Immature natural killer cell (primary cell): ENCODE measurements at regions not wholly inside any gene's neighbourhood (a gene's known extent, or its start where the extent isn't known, plus 50 kb on each side); places are given as distances from the start of the nearest gene placed in this dataset.
"Not testable (repeated sequence)": the region's sequence is repeated elsewhere in the genome, so short reads cannot be mapped to it uniquely, and the experiment has no call there.

ENCODE experiments used
- DNase-seq, 3 donors: peaks; one replicate each; pipeline ENCODE4 v3.0.0; 2022; ENCODE audit warnings: mixed read lengths in 1 of 3
- H3K27ac Mint-ChIP-seq, 6 donors: one replicate each; pipeline ENCODE4 v1.8.0; 2020; ENCODE audit warnings: mixed read lengths in 6 of 6, mild to moderate bottlenecking in 5 of 6, inconsistent platforms in 4 of 6, moderate library complexity in 3 of 6
- H3K27me3 Mint-ChIP-seq, 3 donors: one replicate each; pipeline ENCODE4 v1.8.0; 2020 to 2021; ENCODE audit warnings: low read depth in 3 of 3, mild to moderate bottlenecking in 3 of 3, mixed read lengths in 3 of 3, moderate library complexity in 3 of 3, inconsistent platforms in 1 of 3
- H3K36me3 Mint-ChIP-seq, 3 donors: one replicate each; pipeline ENCODE4 v1.8.0; 2020; ENCODE audit warnings: mixed read lengths in 3 of 3, inconsistent platforms in 2 of 3, mild to moderate bottlenecking in 2 of 3
- H3K4me1 Mint-ChIP-seq, 2 donors: one replicate each; pipeline ENCODE4 v1.8.0; 2020; ENCODE audit warnings: inconsistent platforms in 2 of 2, mild to moderate bottlenecking in 2 of 2, mixed read lengths in 2 of 2, moderate library complexity in 1 of 2
- H3K4me3 Mint-ChIP-seq, 5 donors: one replicate each; pipeline ENCODE4 v1.8.0; 2020; ENCODE audit warnings: mild to moderate bottlenecking in 5 of 5, mixed read lengths in 5 of 5, inconsistent platforms in 3 of 5, moderate library complexity in 3 of 5
- H3K9me3 Mint-ChIP-seq, 6 donors: one replicate each; pipeline ENCODE4 v1.8.0; 2020; ENCODE audit warnings: mild to moderate bottlenecking in 6 of 6, mixed read lengths in 6 of 6, inconsistent platforms in 4 of 6, moderate library complexity in 3 of 6

GRCh38 chr14:37650356-37651037 is 55.1 kb downstream of the TTC6 start:
- Mint-ChIP-seq H3K27ac (no peak overlapping the region), H3K27me3 (peaks cover 0 to 2% (median 0%) of the 10 kb centered on the region in 3 donors), H3K4me1 (no peaks in the 10 kb centered on the region), H3K4me3 (no peak overlapping the region), H3K36me3 (no peaks in the 10 kb centered on the region), H3K9me3 (peaks cover 0 to 5% (median 3%) of the 10 kb centered on the region in 6 donors)
- no peak for DNase-seq

DNA sequence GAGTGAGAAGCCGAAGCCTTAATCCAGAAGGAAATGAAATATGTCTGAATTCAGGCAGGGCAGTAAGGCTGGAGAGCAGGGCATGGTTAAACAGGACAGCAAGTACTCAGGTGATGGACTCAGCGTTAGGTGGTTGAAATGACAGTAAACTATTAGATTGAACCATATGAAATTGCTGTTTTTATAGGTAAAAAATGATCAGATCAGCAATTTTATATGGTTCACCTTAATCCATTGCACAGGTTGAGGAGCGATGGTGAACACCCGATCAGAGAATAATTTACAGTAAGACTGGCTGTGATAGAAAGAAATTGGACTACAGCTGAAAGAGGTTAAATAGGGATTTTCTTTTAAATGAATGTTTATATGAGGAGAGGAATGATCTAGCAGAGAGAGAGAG is 56.6 kb downstream of the TTC6 start:
- Mint-ChIP-seq H3K9me3 (peaks cover 0 to 15% (median 5%) of the 10 kb centered on the region in 6 donors), H3K4me3 (no peak overlapping the region), H3K27me3 (peaks cover 0 to 2% (median 0%) of the 10 kb centered on the region in 3 donors), H3K4me1 (no peaks in the 10 kb centered on the region), H3K36me3 (peaks cover 0 to 3% (median 0%) of the 10 kb centered on the region in 3 donors), H3K27ac (no peak overlapping the region)
- DNase-seq = no peak

DNA sequence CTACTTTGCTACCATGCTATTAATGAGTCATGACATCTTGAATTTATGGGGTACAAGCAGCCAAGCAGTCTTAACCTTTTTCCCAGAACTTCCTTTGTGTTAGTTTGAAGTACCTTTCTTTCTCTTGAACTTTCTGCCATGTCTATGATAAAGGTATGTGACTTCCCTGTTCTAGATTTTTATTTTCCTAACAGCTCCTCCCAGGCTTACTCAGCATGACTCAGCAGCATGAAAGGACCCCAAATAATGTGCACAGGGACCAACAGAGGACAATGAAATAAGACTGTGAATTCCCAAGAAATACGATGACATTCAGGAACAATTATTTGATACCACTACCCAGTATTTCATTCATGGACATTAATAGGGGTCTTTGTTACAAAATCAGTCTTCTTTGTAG is 60.0 kb downstream of the TTC6 start:
- H3K9me3 Mint-ChIP-seq = peaks cover 0 to 25% (median 9%) of the 10 kb centered on the region in 6 donors
- H3K27ac Mint-ChIP-seq = no peak overlapping the region
- peaks cover 0 to 3% (median 0%) of the 10 kb centered on the region in 3 donors for H3K36me3 Mint-ChIP-seq
- peaks cover 0 to 2% (median 1%) of the 10 kb centered on the region in 3 donors for H3K27me3 Mint-ChIP-seq
- H3K4me3 Mint-ChIP-seq = no peak overlapping the region
- no peaks in the 10 kb centered on the region for H3K4me1 Mint-ChIP-seq
- no peak for DNase-seq

DNA sequence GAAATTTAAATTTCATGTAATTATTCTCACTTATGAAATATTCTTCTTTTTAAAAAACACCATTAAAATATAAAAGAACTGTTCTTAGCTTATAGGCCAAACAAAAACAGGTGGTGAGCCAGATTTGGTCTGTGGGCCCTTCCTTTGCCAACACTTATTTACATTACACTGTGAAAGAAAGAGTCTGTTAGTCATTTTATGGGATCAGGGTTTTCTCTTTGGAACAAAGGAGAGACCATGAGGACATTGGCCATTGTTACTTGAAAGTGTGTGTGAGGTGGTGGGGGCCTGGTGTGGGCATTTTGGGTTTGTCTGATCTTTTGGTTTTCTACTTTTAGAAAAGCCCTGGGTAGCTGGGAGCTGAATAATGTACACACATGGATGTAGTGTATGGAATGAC is 62.7 kb downstream of the TTC6 start:
- H3K4me3 Mint-ChIP-seq = no peak overlapping the region
- H3K9me3 Mint-ChIP-seq = peaks cover 5 to 29% (median 15%) of the 10 kb centered on the region in 6 donors
- no peak for DNase-seq
- peaks cover 0 to 3% (median 2%) of the 10 kb centered on the region in 3 donors for H3K27me3 Mint-ChIP-seq
- no peaks in the 10 kb centered on the region for H3K4me1 Mint-ChIP-seq
- H3K27ac Mint-ChIP-seq = no peak overlapping the region
- peaks cover 0 to 3% (median 0%) of the 10 kb centered on the region in 3 donors for H3K36me3 Mint-ChIP-seq

DNA sequence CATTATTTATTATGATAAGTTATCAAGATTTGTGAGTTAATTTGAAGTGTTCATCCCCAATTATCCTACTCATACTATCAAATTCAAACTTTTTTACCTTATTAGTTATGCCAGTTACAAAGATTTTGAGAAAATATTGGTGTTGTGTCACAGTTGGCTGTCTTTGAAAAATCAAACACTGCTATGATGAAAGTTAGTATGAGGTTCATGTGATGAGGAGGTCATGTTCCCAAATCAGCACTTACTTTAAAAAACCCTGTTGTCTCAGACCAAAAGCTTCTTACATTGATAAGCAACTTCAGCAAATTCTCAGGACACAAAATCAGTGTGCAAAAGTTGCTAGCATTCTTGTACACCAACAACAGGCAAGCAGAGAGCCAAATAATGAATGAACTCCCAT is 68.1 kb downstream of the TTC6 start:
- DNase-seq = no peak
- Mint-ChIP-seq H3K9me3 (peaks cover 8 to 25% (median 15%) of the 10 kb centered on the region in 6 donors), H3K27me3 (peaks cover 0 to 3% (median 0%) of the 10 kb centered on the region in 3 donors), H3K4me1 (no peaks in the 10 kb centered on the region), H3K27ac (no peak overlapping the region), H3K4me3 (no peak overlapping the region), H3K36me3 (no peaks in the 10 kb centered on the region)

GRCh38 chr14:37665479-37665878 is 70.0 kb downstream of the TTC6 start:
- no peaks in the 10 kb centered on the region for H3K36me3 Mint-ChIP-seq
- no peak for DNase-seq
- peaks cover 7 to 26% (median 15%) of the 10 kb centered on the region in 6 donors for H3K9me3 Mint-ChIP-seq
- H3K27me3 Mint-ChIP-seq = peaks cover 0 to 2% (median 0%) of the 10 kb centered on the region in 3 donors
- no peaks in the 10 kb centered on the region for H3K4me1 Mint-ChIP-seq
- no peak overlapping the region for H3K4me3 Mint-ChIP-seq
- H3K27ac Mint-ChIP-seq = no peak overlapping the region

DNA sequence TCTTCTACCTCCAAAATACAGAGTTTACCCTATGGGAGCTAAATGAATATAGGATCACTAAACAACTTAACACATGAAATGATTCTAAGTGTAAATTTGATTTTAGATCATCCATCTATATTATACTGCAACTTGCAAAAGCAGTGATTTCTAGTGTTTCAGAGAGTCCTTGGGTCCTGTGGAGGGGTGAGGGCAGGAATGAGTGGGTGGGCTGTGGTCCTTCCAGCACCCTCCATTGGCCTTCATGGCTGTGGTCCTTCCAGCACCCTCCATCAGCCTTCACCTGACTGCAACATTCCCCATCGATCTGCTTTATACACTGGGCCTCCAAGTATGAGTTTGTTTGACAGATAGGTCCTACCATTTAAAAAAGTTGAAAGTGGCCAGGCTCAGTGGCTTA is 70.5 kb downstream of the TTC6 start:
- no peak for DNase-seq
- Mint-ChIP-seq H3K36me3 (no peaks in the 10 kb centered on the region), H3K27me3 (peaks cover 0 to 2% (median 0%) of the 10 kb centered on the region in 3 donors), H3K4me1 (no peaks in the 10 kb centered on the region), H3K9me3 (peaks cover 7 to 24% (median 13%) of the 10 kb centered on the region in 6 donors), H3K27ac (no peak overlapping the region), H3K4me3 (no peak overlapping the region)

DNA sequence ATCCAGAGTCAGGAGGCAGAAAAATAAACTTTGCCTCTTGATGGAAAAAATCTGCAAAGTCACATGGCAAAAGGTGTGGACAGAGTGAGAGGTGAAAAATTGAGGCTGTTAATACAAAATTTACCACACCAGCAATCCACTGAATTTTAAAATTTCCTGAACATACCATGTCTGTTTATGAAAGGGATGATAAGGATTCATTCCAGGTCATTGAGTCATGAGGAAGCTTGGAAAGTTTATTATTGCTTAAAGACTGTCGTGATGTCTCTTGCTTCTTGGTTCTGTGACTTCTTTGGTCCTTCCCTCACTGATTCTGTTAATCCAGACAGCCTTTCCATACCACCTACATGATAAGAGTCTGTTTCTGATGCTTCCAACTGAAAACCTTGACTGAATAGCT is 73.2 kb downstream of the TTC6 start:
- no peaks in the 10 kb centered on the region for H3K27me3 Mint-ChIP-seq
- H3K4me1 Mint-ChIP-seq = no peaks in the 10 kb centered on the region
- H3K36me3 Mint-ChIP-seq = no peaks in the 10 kb centered on the region
- H3K9me3 Mint-ChIP-seq = peaks cover 4 to 27% (median 8%) of the 10 kb centered on the region in 6 donors
- DNase-seq = no peak
- H3K4me3 Mint-ChIP-seq = no peak overlapping the region
- no peak overlapping the region for H3K27ac Mint-ChIP-seq

GRCh38 chr14:37669242-37669641 is 73.8 kb downstream of the TTC6 start:
- Mint-ChIP-seq H3K4me1 (no peaks in the 10 kb centered on the region), H3K27me3 (no peaks in the 10 kb centered on the region), H3K36me3 (no peaks in the 10 kb centered on the region), H3K9me3 (peaks cover 1 to 21% (median 8%) of the 10 kb centered on the region in 6 donors), H3K4me3 (no peak overlapping the region), H3K27ac (no peak overlapping the region)
- DNase-seq = no peak

DNA sequence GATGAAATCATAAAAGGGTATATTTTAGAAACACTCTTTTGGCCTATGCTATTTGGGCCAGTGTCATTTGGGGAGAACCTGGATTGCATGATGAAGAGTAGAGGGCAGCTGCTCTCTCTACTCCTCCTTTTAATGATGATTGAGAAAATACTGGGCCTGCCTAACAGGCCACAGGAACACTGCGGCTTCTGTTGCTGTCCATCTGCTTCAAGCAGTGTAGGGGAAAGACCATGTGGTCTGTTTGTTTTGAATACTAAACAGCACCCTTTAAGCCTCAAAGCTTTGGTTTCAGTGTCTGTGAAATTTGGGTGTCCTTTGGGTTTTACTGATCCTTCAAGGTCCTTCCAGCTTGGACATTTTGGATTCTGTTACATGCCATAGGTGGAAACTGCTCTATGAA is 78.0 kb downstream of the TTC6 start:
- Mint-ChIP-seq H3K4me3 (no peak overlapping the region), H3K9me3 (peaks cover 2 to 30% (median 9%) of the 10 kb centered on the region in 6 donors), H3K36me3 (no peaks in the 10 kb centered on the region), H3K27ac (no peak overlapping the region), H3K27me3 (peaks cover 0 to 1% (median 0%) of the 10 kb centered on the region in 3 donors), H3K4me1 (no peaks in the 10 kb centered on the region)
- no peak for DNase-seq

GRCh38 chr14:37678916-37679315 is 83.5 kb downstream of the TTC6 start:
- Mint-ChIP-seq H3K9me3 (peaks cover 2 to 39% (median 9%) of the 10 kb centered on the region in 6 donors), H3K36me3 (no peaks in the 10 kb centered on the region), H3K27me3 (peaks cover 0 to 1% (median 0%) of the 10 kb centered on the region in 3 donors), H3K27ac (no peak overlapping the region), H3K4me1 (no peaks in the 10 kb centered on the region), H3K4me3 (no peak overlapping the region)
- no peak for DNase-seq

DNA sequence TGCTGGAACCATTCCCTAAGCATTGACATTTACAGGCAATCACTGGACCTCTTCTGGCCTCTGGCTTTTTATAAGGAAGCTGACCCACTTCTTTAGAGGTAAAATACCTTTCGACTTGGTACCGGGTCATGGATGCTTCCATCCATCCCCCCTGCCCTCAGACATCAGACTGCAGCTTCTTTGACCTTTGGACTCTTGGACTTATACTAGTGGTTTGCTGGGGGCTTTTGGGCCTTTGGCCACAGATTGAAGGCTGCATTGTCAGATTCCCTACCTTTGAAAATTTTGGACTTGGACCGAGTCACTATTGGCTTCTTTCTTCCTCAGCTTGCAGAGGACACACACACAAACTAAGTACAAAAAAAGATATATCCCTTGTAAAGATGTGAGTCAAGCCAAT is 86.1 kb downstream of the TTC6 start:
- no peak overlapping the region for H3K4me3 Mint-ChIP-seq
- H3K4me1 Mint-ChIP-seq = no peaks in the 10 kb centered on the region
- DNase-seq = no peak
- H3K27ac Mint-ChIP-seq = no peak overlapping the region
- peaks cover 0 to 1% (median 0%) of the 10 kb centered on the region in 3 donors for H3K27me3 Mint-ChIP-seq
- H3K9me3 Mint-ChIP-seq = peaks cover 3 to 41% (median 14%) of the 10 kb centered on the region in 6 donors
- no peaks in the 10 kb centered on the region for H3K36me3 Mint-ChIP-seq

DNA sequence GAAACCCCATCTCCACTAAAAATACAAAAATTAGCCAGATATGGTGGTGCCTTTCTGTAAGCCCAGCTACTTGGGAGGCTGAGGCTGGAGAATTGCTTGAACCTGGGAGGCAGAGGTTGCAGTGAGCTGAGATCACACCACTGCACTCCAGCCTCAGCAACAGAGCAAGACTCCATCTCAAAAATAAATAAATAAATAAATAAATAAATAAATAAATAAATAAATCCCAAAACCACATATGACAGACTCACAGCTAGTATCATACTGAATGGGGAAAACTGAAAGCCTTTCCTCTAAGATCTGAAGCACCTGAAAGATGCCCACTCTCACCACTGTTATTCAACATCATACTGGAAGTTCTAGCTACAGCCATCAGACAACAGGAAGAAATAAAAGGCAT is 97.3 kb downstream of the TTC6 start:
- not testable (repeated sequence) for H3K36me3 Mint-ChIP-seq, DNase-seq, H3K27ac Mint-ChIP-seq, H3K4me1 Mint-ChIP-seq, H3K4me3 Mint-ChIP-seq, H3K27me3 Mint-ChIP-seq
- H3K9me3 Mint-ChIP-seq = peaks cover 4 to 46% (median 27%) of the 10 kb centered on the region in 6 donors

DNA sequence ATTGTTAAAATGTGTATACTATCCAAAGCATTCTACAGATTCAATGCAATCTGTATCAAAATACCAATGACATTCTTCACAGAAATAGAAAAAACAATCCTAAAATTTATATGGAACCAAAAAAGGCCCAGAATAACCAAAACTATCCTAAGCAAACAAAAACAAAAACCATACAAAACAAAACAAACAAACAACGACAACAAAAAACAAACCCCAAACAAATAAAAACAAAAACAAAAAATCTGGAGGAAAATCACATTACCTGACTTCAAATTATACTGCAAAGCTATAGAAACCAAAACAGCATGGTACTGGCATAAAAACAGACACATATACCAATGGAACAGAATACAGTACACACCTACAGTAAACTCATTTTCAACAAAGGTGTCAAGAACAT is 98.0 kb downstream of the TTC6 start:
- not testable (repeated sequence) for H3K27ac Mint-ChIP-seq, H3K4me3 Mint-ChIP-seq, H3K27me3 Mint-ChIP-seq, H3K4me1 Mint-ChIP-seq, DNase-seq, H3K36me3 Mint-ChIP-seq
- peaks cover 2 to 39% (median 26%) of the 10 kb centered on the region in 6 donors for H3K9me3 Mint-ChIP-seq

DNA sequence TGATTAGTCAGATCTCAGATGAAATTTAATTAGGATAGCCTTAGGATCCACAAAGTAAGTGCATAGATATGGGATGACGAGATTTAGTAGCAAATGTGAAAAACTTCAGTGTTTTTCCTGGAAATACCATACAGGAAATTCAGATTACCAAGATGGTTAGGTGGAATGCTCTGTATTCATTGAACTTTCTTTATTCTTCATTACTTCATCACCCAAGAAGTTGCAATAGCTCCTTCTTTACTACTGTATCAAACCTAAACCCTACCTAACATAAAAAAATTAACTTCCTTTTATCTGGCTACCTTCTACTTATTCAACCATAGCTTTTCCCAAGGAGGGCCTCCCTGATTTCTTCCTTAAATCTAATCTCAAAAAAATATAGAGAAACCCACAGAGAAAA is 100.4 kb downstream of the TTC6 start:
- no peaks in the 10 kb centered on the region for H3K4me1 Mint-ChIP-seq
- DNase-seq = no peak
- no peaks in the 10 kb centered on the region for H3K27me3 Mint-ChIP-seq
- H3K27ac Mint-ChIP-seq = no peak overlapping the region
- no peak overlapping the region for H3K4me3 Mint-ChIP-seq
- no peaks in the 10 kb centered on the region for H3K36me3 Mint-ChIP-seq
- peaks cover 2 to 42% (median 22%) of the 10 kb centered on the region in 6 donors for H3K9me3 Mint-ChIP-seq
